Heart left ventricle (tissue), 13 donors: ENCODE measurements at regions not wholly inside any gene's neighbourhood (a gene's known extent, or its start where the extent isn't known, plus 50 kb on each side); places are given as distances from the start of the nearest gene placed in this dataset.

Experiments used
- POLR2A ChIP-seq, 2 donors: fragments of 450-650 bp; IDR thresholded peaks; one replicate each; pipeline ENCODE4 v1.6.1; 2017; ENCODE audit warnings: antibody characterized with exemption in 2 of 2, mild to moderate bottlenecking in 2 of 2, moderate library complexity in 2 of 2
- TF ChIP-seq, protein P1 (sequence below), 12 donors: fragments of 200-600 bp; sonication (generic) in 4 of 12; IDR thresholded peaks; one replicate each; pipeline versions ENCODE4 v1.5.0 to v1.8.0; 2018 to 2022; ENCODE audit warnings: antibody characterized with exemption in 12 of 12, mild to moderate bottlenecking in 5 of 12
- donor health status: ischemic (EF 13 %, LVEDD 7.1; RV severe dilation, severe dysfunction).
- donor health status: DM: no; HTN: yes; CAD: no.
- donor health status: DM: no; HTN: no; CAD: no.
- donor health status: ischemic (EF 25% LVEDD 6.9; RV normal size, moderate dysfunction).
- donor health status: ischemic (EF 25% LVEDD 5.7; RV mildly dilated, moderate dysfunction).
- donor health status: ischemic (EF 35%, LVEDD 5.7; RV mildly dilated, moderate dysfunction).
- donor health status: nonischemic (EF 11% LVEDD 7.7; RV severe dilation, severe dysfunction).
- donor health status: DM: yes; HTN: yes; CAD: no.
- donor health status: PGD.
- donor health status: ischemic (EF 29% LVEDD 5.4; RV normal size, mild dysfunction).
- donor health status: nonischemic (EF 23%, LVEDD 6.1; RV moderate dilation, normal function).

- TF ChIP-seq, protein P1, sequence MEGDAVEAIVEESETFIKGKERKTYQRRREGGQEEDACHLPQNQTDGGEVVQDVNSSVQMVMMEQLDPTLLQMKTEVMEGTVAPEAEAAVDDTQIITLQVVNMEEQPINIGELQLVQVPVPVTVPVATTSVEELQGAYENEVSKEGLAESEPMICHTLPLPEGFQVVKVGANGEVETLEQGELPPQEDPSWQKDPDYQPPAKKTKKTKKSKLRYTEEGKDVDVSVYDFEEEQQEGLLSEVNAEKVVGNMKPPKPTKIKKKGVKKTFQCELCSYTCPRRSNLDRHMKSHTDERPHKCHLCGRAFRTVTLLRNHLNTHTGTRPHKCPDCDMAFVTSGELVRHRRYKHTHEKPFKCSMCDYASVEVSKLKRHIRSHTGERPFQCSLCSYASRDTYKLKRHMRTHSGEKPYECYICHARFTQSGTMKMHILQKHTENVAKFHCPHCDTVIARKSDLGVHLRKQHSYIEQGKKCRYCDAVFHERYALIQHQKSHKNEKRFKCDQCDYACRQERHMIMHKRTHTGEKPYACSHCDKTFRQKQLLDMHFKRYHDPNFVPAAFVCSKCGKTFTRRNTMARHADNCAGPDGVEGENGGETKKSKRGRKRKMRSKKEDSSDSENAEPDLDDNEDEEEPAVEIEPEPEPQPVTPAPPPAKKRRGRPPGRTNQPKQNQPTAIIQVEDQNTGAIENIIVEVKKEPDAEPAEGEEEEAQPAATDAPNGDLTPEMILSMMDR (IDR thresholded peaks at IDR 0.05): no peak
- no peak for TF ChIP-seq POLR2A (IDR thresholded peaks at IDR 0.05)
These were observed 65.0 kb upstream of the SLC2A12 start for GRCh38 chr6:134117409-134117808.
